ENCODE measurements at regions not wholly inside any gene's neighbourhood (a gene's known extent, or its start where the extent isn't known, plus 50 kb on each side); places are given as distances from the start of the nearest gene placed in this dataset.

DNA sequence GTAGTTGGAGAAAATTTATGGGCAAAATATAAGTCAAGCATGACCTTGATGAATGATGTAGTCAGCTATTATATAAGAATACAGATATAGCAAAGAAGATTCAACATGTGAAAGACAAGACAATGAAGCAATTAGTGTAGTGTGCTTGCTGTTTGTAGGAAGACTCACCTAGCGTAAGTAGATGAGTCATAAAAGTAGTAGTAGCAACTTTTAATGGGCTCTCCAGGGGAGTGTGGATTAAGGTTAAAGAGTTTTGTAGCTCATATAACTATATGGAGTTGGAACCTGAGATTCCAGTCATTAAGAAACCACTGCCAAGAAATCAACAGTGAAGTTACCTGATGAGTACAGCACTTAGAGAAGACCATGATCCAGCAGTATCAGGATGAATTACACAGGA lies 444.7 kb upstream of the CNTN3 start:
- TF ChIP-seq, protein P1, sequence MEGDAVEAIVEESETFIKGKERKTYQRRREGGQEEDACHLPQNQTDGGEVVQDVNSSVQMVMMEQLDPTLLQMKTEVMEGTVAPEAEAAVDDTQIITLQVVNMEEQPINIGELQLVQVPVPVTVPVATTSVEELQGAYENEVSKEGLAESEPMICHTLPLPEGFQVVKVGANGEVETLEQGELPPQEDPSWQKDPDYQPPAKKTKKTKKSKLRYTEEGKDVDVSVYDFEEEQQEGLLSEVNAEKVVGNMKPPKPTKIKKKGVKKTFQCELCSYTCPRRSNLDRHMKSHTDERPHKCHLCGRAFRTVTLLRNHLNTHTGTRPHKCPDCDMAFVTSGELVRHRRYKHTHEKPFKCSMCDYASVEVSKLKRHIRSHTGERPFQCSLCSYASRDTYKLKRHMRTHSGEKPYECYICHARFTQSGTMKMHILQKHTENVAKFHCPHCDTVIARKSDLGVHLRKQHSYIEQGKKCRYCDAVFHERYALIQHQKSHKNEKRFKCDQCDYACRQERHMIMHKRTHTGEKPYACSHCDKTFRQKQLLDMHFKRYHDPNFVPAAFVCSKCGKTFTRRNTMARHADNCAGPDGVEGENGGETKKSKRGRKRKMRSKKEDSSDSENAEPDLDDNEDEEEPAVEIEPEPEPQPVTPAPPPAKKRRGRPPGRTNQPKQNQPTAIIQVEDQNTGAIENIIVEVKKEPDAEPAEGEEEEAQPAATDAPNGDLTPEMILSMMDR (conservative IDR thresholded peaks at IDR 0.05; ENCODE audit: low read depth, low read length): no peak
- TF ChIP-seq, protein P2, sequence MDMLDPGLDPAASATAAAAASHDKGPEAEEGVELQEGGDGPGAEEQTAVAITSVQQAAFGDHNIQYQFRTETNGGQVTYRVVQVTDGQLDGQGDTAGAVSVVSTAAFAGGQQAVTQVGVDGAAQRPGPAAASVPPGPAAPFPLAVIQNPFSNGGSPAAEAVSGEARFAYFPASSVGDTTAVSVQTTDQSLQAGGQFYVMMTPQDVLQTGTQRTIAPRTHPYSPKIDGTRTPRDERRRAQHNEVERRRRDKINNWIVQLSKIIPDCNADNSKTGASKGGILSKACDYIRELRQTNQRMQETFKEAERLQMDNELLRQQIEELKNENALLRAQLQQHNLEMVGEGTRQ (IDR thresholded peaks at IDR 0.05; ENCODE audit: low read depth, low read length): no peak
- TF ChIP-seq RFX5 (IDR thresholded peaks at IDR 0.05; ENCODE audit: low read depth, low read length) (no peak), MXI1 (IDR thresholded peaks at IDR 0.05; ENCODE audit: borderline replicate concordance, low read depth, low read length) (no peak), POLR2A (IDR thresholded peaks at IDR 0.05; ENCODE audit: low read depth, low read length) (no peak), CEBPB (IDR thresholded peaks at IDR 0.05; ENCODE audit: low read depth, low read length) (no peak)

Data from IMR-90 (cell line).